H1 (cell line): ENCODE measurements at regions not wholly inside any gene's neighbourhood (a gene's known extent, or its start where the extent isn't known, plus 50 kb on each side); places are given as distances from the start of the nearest gene placed in this dataset.

Experiments
- CTCF ChIA-PET: fragments of 300-600 bp; sonication (Branson Sonifier 250); formaldehyde crosslinking; loops from one replicate; lab custom pipeline; 2021; ENCODE audit not compliant: partially characterized antibody; lab: Charles Lee
- POLR2A ChIA-PET: fragments of 300-600 bp; sonication (Branson Sonifier 250); formaldehyde crosslinking; loops from one replicate; lab custom pipeline; 2021; ENCODE audit warnings: inconsistent platforms; ENCODE audit not compliant: partially characterized antibody; lab: Charles Lee
- DNase-seq, 2 experiments: peaks; one replicate each; pipeline versions ENCODE4 v3.0.0 to v3.0.0-alpha.2; 2010 to 2022; ENCODE audit warnings: low spot score in 2 of 2, low read depth in 1 of 2, mixed read lengths in 1 of 2
- FAIRE-seq: peaks from 2 replicates; lab custom pipeline; 2011; peaks lifted over from hg19 to GRCh38; lab: Jason Lieb, UNC
- H2AFZ ChIP-seq: 2 replicates; pipeline ENCODE4 v1.8.1; 2012; ENCODE audit warnings: low read length, inconsistent platforms
- H2AK5ac ChIP-seq: 2 replicates; pipeline ENCODE4 v1.6.1; 2013; ENCODE audit warnings: low read depth, low read length
- H2BK120ac ChIP-seq: replicated peaks from 2 replicates; pipeline ENCODE3; 2013; ENCODE audit warnings: low read depth, low read length, inconsistent platforms
- H2BK12ac ChIP-seq: 2 replicates; pipeline ENCODE4 v1.6.1; 2013; ENCODE audit warnings: low read depth, low read length
- H2BK15ac ChIP-seq: 2 replicates; pipeline ENCODE4 v1.6.1; 2013; ENCODE audit warnings: low read length
- H2BK20ac ChIP-seq: 2 replicates; pipeline ENCODE4 v1.6.1; 2013; ENCODE audit warnings: low read length
- H2BK5ac ChIP-seq: 2 replicates; pipeline ENCODE4 v1.6.1; 2013; ENCODE audit warnings: low read depth, low read length
- H3K14ac ChIP-seq: 2 replicates; pipeline ENCODE4 v1.6.1; 2013; ENCODE audit warnings: inconsistent platforms; ENCODE audit not compliant: insufficient read length
- H3K18ac ChIP-seq: 2 replicates; pipeline ENCODE4 v1.6.1; 2013; ENCODE audit warnings: low read length; ENCODE audit errors: extremely low read depth
- H3K23ac ChIP-seq: 2 replicates; pipeline ENCODE4 v1.6.1; 2013; ENCODE audit warnings: inconsistent platforms; ENCODE audit not compliant: insufficient read length
- H3K23me2 ChIP-seq: 2 replicates; pipeline ENCODE4 v1.6.1; 2013; ENCODE audit warnings: low read depth, low read length
- H3K27ac ChIP-seq: 2 replicates; pipeline ENCODE4 v1.6.1; 2011; ENCODE audit warnings: low read depth, low read length, inconsistent platforms
- H3K27me3 ChIP-seq, 4 experiments: replicated peaks in 1 of 4; 1 replicate in 1 of 4; 2 replicates in 3 of 4; pipeline versions ENCODE4 v1.6.1 to v1.8.1; 2011 to 2013; ENCODE audit warnings: low read length in 3 of 4, mild to moderate bottlenecking in 3 of 4, inconsistent platforms in 2 of 4, mixed read lengths in 2 of 4, moderate library complexity in 1 of 4; ENCODE audit not compliant: control insufficient read depth in 3 of 4, insufficient read depth in 3 of 4; ENCODE audit errors: extremely low read depth in 1 of 4
- H3K36me3 ChIP-seq, 4 experiments: 2 replicates each; pipeline versions ENCODE4 v1.6.1 to v1.8.1; 2011 to 2013; ENCODE audit warnings: mild to moderate bottlenecking in 4 of 4, low read length in 3 of 4, moderate library complexity in 2 of 4, control low read depth in 1 of 4, inconsistent platforms in 1 of 4; ENCODE audit not compliant: insufficient read depth in 4 of 4, control insufficient read depth in 2 of 4
- H3K4ac ChIP-seq: replicated peaks from 2 replicates; pipeline ENCODE3; 2013; ENCODE audit warnings: low read length, low read depth, mixed read lengths, inconsistent platforms; ENCODE audit not compliant: insufficient read length
- H3K4me1 ChIP-seq, 4 experiments: replicated peaks in 1 of 4; 1 replicate in 1 of 4; 2 replicates in 3 of 4; pipeline versions ENCODE4 v1.6.1 to v1.8.1; 2011 to 2013; ENCODE audit warnings: low read length in 3 of 4, inconsistent platforms in 2 of 4, mixed read lengths in 1 of 4; ENCODE audit not compliant: insufficient read depth in 4 of 4, control insufficient read depth in 3 of 4
- H3K4me2 ChIP-seq, 2 experiments: 2 replicates each; pipeline versions ENCODE4 v1.6.1 to v1.8.1; 2011 to 2013; ENCODE audit warnings: low read depth in 2 of 2, low read length in 2 of 2, control low read depth in 1 of 2, inconsistent platforms in 1 of 2, mild to moderate bottlenecking in 1 of 2; ENCODE audit not compliant: insufficient read depth in 1 of 2
- H3K4me3 ChIP-seq, 4 experiments: fragments of 200-600, 300-600 bp in 1 of 4; sonication (generic), shearing (Covaris generic), sonication (Bioruptor Twin) in 1 of 4; 2 replicates each; pipeline versions ENCODE4 v1.5.1 to v1.8.1; 2011 to 2016; ENCODE audit warnings: low read length in 4 of 4, low read depth in 3 of 4, control low read depth in 2 of 4, inconsistent platforms in 2 of 4, mild to moderate bottlenecking in 2 of 4, mixed read lengths in 1 of 4, moderate library complexity in 1 of 4; ENCODE audit not compliant: insufficient read depth in 2 of 4; ENCODE audit errors: extremely low read depth in 1 of 4
- H3K56ac ChIP-seq: replicated peaks from 2 replicates; pipeline ENCODE3; 2013; ENCODE audit warnings: low read depth, mild to moderate bottlenecking, mixed read lengths, low read length, inconsistent platforms; ENCODE audit not compliant: insufficient read length
- H3K79me1 ChIP-seq: 2 replicates; pipeline ENCODE4 v1.6.1; 2013; ENCODE audit warnings: low read depth, low read length, control low read depth
- H3K79me2 ChIP-seq, 2 experiments: 2 replicates each; pipeline versions ENCODE4 v1.6.1 to v1.8.1; 2012 to 2013; ENCODE audit warnings: low read length in 2 of 2, mild to moderate bottlenecking in 2 of 2, inconsistent platforms in 1 of 2; ENCODE audit not compliant: insufficient read depth in 2 of 2, control insufficient read depth in 1 of 2
- H3K9ac ChIP-seq, 4 experiments: replicated peaks in 1 of 4; 1 replicate in 1 of 4; 2 replicates in 3 of 4; pipeline versions ENCODE4 v1.6.1 to v1.8.1; 2011 to 2013; ENCODE audit warnings: low read depth in 3 of 4, low read length in 3 of 4, control low read depth in 2 of 4, mild to moderate bottlenecking in 2 of 4, moderate library complexity in 2 of 4, inconsistent platforms in 1 of 4; ENCODE audit errors: extremely low read depth in 1 of 4
- H3K9me3 ChIP-seq, 2 experiments: 2 replicates each; pipeline versions ENCODE4 v1.6.1 to v1.8.1; 2012 to 2013; ENCODE audit warnings: mild to moderate bottlenecking in 2 of 2, moderate library complexity in 2 of 2, control low read depth in 1 of 2, inconsistent platforms in 1 of 2, low read depth in 1 of 2, low read length in 1 of 2, mixed read lengths in 1 of 2; ENCODE audit not compliant: insufficient read depth in 2 of 2
- H4K20me1 ChIP-seq, 2 experiments: replicated peaks in 1 of 2; 2 replicates each; pipeline versions ENCODE3 to v1.8.1; 2011 to 2013; ENCODE audit warnings: inconsistent platforms in 2 of 2, low read length in 2 of 2, mild to moderate bottlenecking in 1 of 2; ENCODE audit not compliant: insufficient read depth in 2 of 2, control insufficient read depth in 1 of 2
- H4K5ac ChIP-seq: 2 replicates; pipeline ENCODE4 v1.6.1; 2013; ENCODE audit warnings: low read length, low read depth, mixed read lengths, inconsistent platforms; ENCODE audit not compliant: insufficient read length
- H4K8ac ChIP-seq: 2 replicates; pipeline ENCODE4 v1.8.0; 2013; ENCODE audit warnings: mild to moderate bottlenecking, moderate library complexity, low read length, inconsistent platforms; ENCODE audit not compliant: insufficient read depth; ENCODE audit errors: extremely low read depth
- H4K91ac ChIP-seq: replicated peaks from 2 replicates; pipeline ENCODE3; 2013; ENCODE audit warnings: low read length, mixed read lengths, inconsistent platforms; ENCODE audit not compliant: insufficient read length
- CTCF ChIP-seq, 3 experiments: IDR thresholded peaks; 1 replicate in 2 of 3; 2 replicates in 1 of 3; pipeline versions ENCODE4 v1.5.1 to v1.6.1; 2011; ENCODE audit warnings: low read length in 3 of 3, mild to moderate bottlenecking in 3 of 3, inconsistent platforms in 2 of 3, low read depth in 1 of 3, moderate library complexity in 1 of 3; ENCODE audit not compliant: insufficient read depth in 1 of 3; ENCODE audit errors: control extremely low read depth in 1 of 3
- GTF2F1 ChIP-seq: IDR thresholded peaks from 2 replicates; pipeline ENCODE4 v1.6.1; 2012; ENCODE audit warnings: low read depth, low read length, improper control_type of control experiment, borderline replicate concordance
- MAX ChIP-seq: IDR thresholded peaks from 2 replicates; pipeline ENCODE4 v1.6.1; 2012; ENCODE audit warnings: inconsistent platforms
- RBBP5 ChIP-seq: IDR thresholded peaks from 2 replicates; pipeline ENCODE4 v1.7.1; 2012; ENCODE audit warnings: low read depth, mild to moderate bottlenecking, inconsistent platforms, low read length, moderate library complexity, borderline replicate concordance
- SP4 ChIP-seq: IDR thresholded peaks from 2 replicates; pipeline ENCODE4 v1.6.1; 2012; ENCODE audit warnings: low read length, inconsistent platforms
- TAF7 ChIP-seq: optimal IDR thresholded peaks from 2 replicates; pipeline ENCODE3; 2011; ENCODE audit warnings: low read depth, mild to moderate bottlenecking, inconsistent platforms, low read length, moderate library complexity, borderline replicate concordance
- WGBS, 2 experiments: shearing (Covaris generic) in 1 of 2; methylation state at CpG; one replicate each; pipeline versions ENCODE4 v1.1.6 to v1.1.7; 2013 to 2015; ENCODE audit warnings: low lambda C conversion rate in 2 of 2, mixed read lengths in 2 of 2, inconsistent platforms in 1 of 2, low coverage in 1 of 2, missing lambda C conversion rate in 1 of 2; ENCODE audit not compliant: insufficient replicate concordance in 2 of 2, insufficient coverage in 1 of 2, insufficient read length in 1 of 2; ENCODE audit errors: extremely low coverage in 1 of 2, missing lambda C conversion rate in 1 of 2; 5-methylcytosine and 5-hydroxymethylcytosine counted together
- TF ChIP-seq, protein P1 (sequence below): IDR thresholded peaks from 2 replicates; pipeline ENCODE4 v1.6.1; 2012; ENCODE audit warnings: low read length, inconsistent platforms

DNA sequence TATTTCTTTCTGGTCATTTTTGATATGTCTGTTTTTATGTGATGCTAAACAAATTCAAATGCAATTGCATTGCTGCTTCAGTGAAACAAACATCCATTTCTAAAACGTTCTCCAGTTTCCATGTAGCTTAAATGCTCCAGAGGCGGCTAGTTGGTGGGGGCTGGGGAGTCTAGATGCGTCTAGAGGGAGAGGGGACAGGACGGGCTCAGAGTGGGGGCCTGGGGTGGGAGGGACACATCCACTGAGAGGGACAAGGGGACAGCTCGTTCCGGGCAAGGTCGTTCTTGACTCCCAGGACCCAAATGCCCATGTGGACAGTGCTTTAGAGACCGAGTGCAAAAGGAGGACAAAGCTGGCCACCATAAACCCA, 102.3 kb downstream of the FOXL1 start:
- Histone ChIP-seq H4K20me1 (no peaks in the 10 kb centered on the region), H3K4me1 (no peaks in the 10 kb centered on the region; a peak in 1 of 7 replicates), H3K4me3 (no peak overlapping the region), H2AK5ac (no peak overlapping the region), H3K56ac (no peak overlapping the region), H2BK15ac (no peak overlapping the region), H4K8ac (no peak overlapping the region; the same call in 1 of the 2 replicates), H3K9ac (no peak overlapping the region), H3K36me3 (no peaks in the 10 kb centered on the region), H3K18ac (no peak overlapping the region), H3K4ac (no peak overlapping the region), H3K23ac (no peak overlapping the region), H4K91ac (no peak overlapping the region), H3K27ac (no peak overlapping the region), H3K14ac (no peak overlapping the region), H2AFZ (no peak overlapping the region), H2BK5ac (no peak overlapping the region), H2BK12ac (no peak overlapping the region), H3K79me1 (no peaks in the 10 kb centered on the region), H2BK20ac (no peak overlapping the region), H2BK120ac (no peak overlapping the region), H3K79me2 (no peaks in the 10 kb centered on the region), H4K5ac (no peak overlapping the region), H3K9me3 (no peaks in the 10 kb centered on the region), H3K23me2 (no peaks in the 10 kb centered on the region), H3K27me3 (no peaks in the 10 kb centered on the region), H3K4me2 (no peak overlapping the region)
- DNase-seq, result no peak
- 75% methylated on average over 4 of the region's 8 CpGs; no CpG with 5 or more reads in 1 of the 2 experiments for WGBS, 2 experiments
- ChIA-PET POLR2A (no interaction called here), CTCF (interaction anchor here (0.7 to 1.0 kb wide), 2 partner anchors 81 to 496 kb away, joined by 4 to 5 read pairs; no protein-coding TSS in a partner anchor)
- FAIRE-seq, result no peak
- TF ChIP-seq SP4, result no peak
- no peak for TF ChIP-seq CTCF (IDR thresholded peaks at IDR 0.05; ENCODE audit: control extremely low read depth in 1 of 3, insufficient read depth in 1 of 3, low read depth in 1 of 3, low read length in 3 of 3)
- TF ChIP-seq GTF2F1, result no peak
- no peak for TF ChIP-seq RBBP5
- TF ChIP-seq TAF7, result no peak
- TF ChIP-seq, protein P1, sequence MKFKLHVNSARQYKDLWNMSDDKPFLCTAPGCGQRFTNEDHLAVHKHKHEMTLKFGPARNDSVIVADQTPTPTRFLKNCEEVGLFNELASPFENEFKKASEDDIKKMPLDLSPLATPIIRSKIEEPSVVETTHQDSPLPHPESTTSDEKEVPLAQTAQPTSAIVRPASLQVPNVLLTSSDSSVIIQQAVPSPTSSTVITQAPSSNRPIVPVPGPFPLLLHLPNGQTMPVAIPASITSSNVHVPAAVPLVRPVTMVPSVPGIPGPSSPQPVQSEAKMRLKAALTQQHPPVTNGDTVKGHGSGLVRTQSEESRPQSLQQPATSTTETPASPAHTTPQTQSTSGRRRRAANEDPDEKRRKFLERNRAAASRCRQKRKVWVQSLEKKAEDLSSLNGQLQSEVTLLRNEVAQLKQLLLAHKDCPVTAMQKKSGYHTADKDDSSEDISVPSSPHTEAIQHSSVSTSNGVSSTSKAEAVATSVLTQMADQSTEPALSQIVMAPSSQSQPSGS, result no peak
- no peak for TF ChIP-seq MAX
